Heart left ventricle (tissue), 13 donors: ENCODE measurements at regions not wholly inside any gene's neighbourhood (a gene's known extent, or its start where the extent isn't known, plus 50 kb on each side); places are given as distances from the start of the nearest gene placed in this dataset.

Experiments
- CTCF ChIP-seq, 12 donors: fragments of 200-600 bp; sonication (generic) in 4 of 12; IDR thresholded peaks; one replicate each; pipeline versions ENCODE4 v1.5.0 to v1.8.0; 2018 to 2022; ENCODE audit warnings: antibody characterized with exemption in 12 of 12, mild to moderate bottlenecking in 5 of 12
- POLR2A ChIP-seq, 2 donors: fragments of 450-650 bp; IDR thresholded peaks; one replicate each; pipeline ENCODE4 v1.6.1; 2017; ENCODE audit warnings: antibody characterized with exemption in 2 of 2, mild to moderate bottlenecking in 2 of 2, moderate library complexity in 2 of 2
- donor health status: ischemic (EF 13 %, LVEDD 7.1; RV severe dilation, severe dysfunction).
- donor health status: DM: no; HTN: yes; CAD: no.
- donor health status: DM: no; HTN: no; CAD: no.
- donor health status: ischemic (EF 25% LVEDD 6.9; RV normal size, moderate dysfunction).
- donor health status: ischemic (EF 25% LVEDD 5.7; RV mildly dilated, moderate dysfunction).
- donor health status: ischemic (EF 35%, LVEDD 5.7; RV mildly dilated, moderate dysfunction).
- donor health status: nonischemic (EF 11% LVEDD 7.7; RV severe dilation, severe dysfunction).
- donor health status: DM: yes; HTN: yes; CAD: no.
- donor health status: PGD.
- donor health status: ischemic (EF 29% LVEDD 5.4; RV normal size, mild dysfunction).
- donor health status: nonischemic (EF 23%, LVEDD 6.1; RV moderate dilation, normal function).

- TF ChIP-seq CTCF (IDR thresholded peaks at IDR 0.05) (no peak), POLR2A (IDR thresholded peaks at IDR 0.05) (no peak)
Measured at GRCh38 chr11:29002816-29003215, 894.6 kb downstream of the METTL15 start.
